ENCODE measurements at regions not wholly inside any gene's neighbourhood (a gene's known extent, or its start where the extent isn't known, plus 50 kb on each side); places are given as distances from the start of the nearest gene placed in this dataset.

DNA sequence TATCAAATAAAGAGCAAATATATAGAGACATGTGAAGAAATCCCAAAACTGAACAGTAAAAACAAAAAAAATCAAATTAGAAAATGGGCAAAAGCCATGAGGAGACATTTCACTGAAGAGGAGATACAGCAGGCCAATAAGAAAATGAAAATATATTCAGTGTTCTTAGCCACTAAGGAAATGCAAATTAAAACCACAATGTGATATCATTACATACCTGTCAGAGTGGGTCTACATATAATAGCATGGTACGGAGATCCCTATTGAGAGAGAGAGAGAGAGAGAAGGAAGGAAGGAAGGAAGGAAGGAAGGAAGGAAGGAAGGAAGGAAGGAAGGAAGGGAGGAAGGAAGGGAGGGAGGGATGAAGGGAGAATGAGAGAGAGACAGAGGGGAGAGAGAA lies 707.0 kb upstream of the ACTRT1 start:
- TF ChIP-seq NFRKB (IDR thresholded peaks at IDR 0.05) (no peak), BHLHE40 (IDR thresholded peaks at IDR 0.05; ENCODE audit: borderline replicate concordance) (no peak), SUZ12 (IDR thresholded peaks at IDR 0.05) (no peak), SP1 (IDR thresholded peaks at IDR 0.05) (no peak), ELF4 (IDR thresholded peaks at IDR 0.05) (no peak), L3MBTL2 (conservative IDR thresholded peaks at IDR 0.05) (no peak)

All from HEK293T (cell line).